ENCODE measurements at regions not wholly inside any gene's neighbourhood (a gene's known extent, or its start where the extent isn't known, plus 50 kb on each side); places are given as distances from the start of the nearest gene placed in this dataset.

GRCh38 chr9:106587042-106587441, 275.9 kb upstream of the ZNF462 start:
- no peak for TF ChIP-seq CTCF (IDR thresholded peaks at IDR 0.05; ENCODE audit: insufficient read depth, low read length, severe bottlenecking)
- Histone ChIP-seq H3K4me3 (ENCODE audit: low read depth, low read length) (no peak overlapping the region), H3K36me3 (ENCODE audit: control insufficient read depth, insufficient read depth, low read length) (no peaks in the 10 kb centered on the region), H3K27me3 (ENCODE audit: control insufficient read depth, insufficient read depth, low read length) (no peaks in the 10 kb centered on the region)
- FAIRE-seq (no peak), DNase-seq (ENCODE audit: low read depth) (peak; percentile 88)

DNA sequence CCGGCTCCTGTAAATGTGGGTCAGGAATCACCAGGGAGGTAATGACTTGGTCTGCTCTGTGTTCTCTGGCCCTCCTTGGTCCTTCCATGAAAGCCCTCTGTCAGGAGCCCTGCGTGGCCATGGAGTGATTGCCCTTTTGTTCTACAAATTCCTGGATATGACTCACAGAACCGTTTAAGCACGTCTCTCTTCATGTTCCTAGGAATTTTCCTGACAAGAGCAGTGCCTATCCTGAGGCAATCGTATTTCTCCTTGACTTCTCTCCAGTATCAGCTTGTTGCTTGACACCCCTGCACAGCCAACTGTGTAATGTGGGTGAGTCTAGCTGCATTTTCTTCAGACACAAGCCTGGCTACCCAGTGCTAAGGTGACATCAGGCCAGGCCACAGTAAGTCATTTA, 274.3 kb upstream of the ZNF462 start:
- DNase-seq (ENCODE audit: low read depth) (peak; percentile 97), FAIRE-seq (peak; percentile 73)

GRCh38 chr9:106590759-106591505, 272.0 kb upstream of the ZNF462 start:
- FAIRE-seq (no peak), DNase-seq (ENCODE audit: low read depth) (peak; percentile 23)
- Histone ChIP-seq H3K36me3 (ENCODE audit: control insufficient read depth, insufficient read depth, low read length) (no peaks in the 10 kb centered on the region), H3K4me3 (ENCODE audit: low read depth, low read length) (no peak overlapping the region), H3K27me3 (ENCODE audit: control insufficient read depth, insufficient read depth, low read length) (no peaks in the 10 kb centered on the region)
- TF ChIP-seq CTCF (IDR thresholded peaks at IDR 0.05; ENCODE audit: insufficient read depth, low read length, severe bottlenecking) = no peak

More for the DNA sequence above, 274.3 kb upstream of the ZNF462 start:
- Histone ChIP-seq H3K36me3 (ENCODE audit: control insufficient read depth, insufficient read depth, low read length) (no peaks in the 10 kb centered on the region), H3K27me3 (ENCODE audit: control insufficient read depth, insufficient read depth, low read length) (no peaks in the 10 kb centered on the region), H3K4me3 (ENCODE audit: low read depth, low read length) (no peak overlapping the region)
- TF ChIP-seq CTCF (IDR thresholded peaks at IDR 0.05; ENCODE audit: insufficient read depth, low read length, severe bottlenecking) = no peak

GRCh38 chr9:106593201-106593600, 269.8 kb upstream of the ZNF462 start:
- no peak for FAIRE-seq
- Histone ChIP-seq H3K4me3 (ENCODE audit: low read depth, low read length) (no peak overlapping the region), H3K36me3 (ENCODE audit: control insufficient read depth, insufficient read depth, low read length) (no peaks in the 10 kb centered on the region), H3K27me3 (ENCODE audit: control insufficient read depth, insufficient read depth, low read length) (no peaks in the 10 kb centered on the region)
- DNase-seq (ENCODE audit: low read depth) = no peak
- TF ChIP-seq CTCF (IDR thresholded peaks at IDR 0.05; ENCODE audit: insufficient read depth, low read length, severe bottlenecking) = no peak

DNA sequence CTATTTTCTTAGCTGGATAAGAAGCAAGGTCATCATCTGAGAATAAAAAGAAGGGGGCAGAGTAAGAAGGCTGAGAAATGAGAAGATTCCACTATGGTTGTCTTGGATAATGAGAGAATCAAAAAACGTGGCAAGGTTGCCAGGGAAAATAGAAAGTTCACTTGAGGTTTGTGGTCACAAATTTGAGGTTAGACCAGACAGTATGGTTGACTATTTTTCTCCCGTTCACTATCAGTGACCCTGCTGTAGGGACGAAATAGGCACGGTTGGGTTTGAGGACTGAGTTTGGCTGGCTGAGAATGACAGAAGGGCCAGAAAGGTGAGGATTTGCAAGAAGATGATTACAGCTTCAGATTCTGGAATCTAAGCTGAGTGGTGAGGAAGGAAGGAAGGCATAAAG, 266.0 kb upstream of the ZNF462 start:
- TF ChIP-seq CTCF (IDR thresholded peaks at IDR 0.05; ENCODE audit: insufficient read depth, low read length, severe bottlenecking) = no peak
- FAIRE-seq (no peak), DNase-seq (ENCODE audit: low read depth) (no peak)
- H3K4me3 ChIP-seq (ENCODE audit: low read depth, low read length) = no peak overlapping the region
- no peaks in the 10 kb centered on the region for H3K36me3 ChIP-seq (ENCODE audit: control insufficient read depth, insufficient read depth, low read length)
- no peaks in the 10 kb centered on the region for H3K27me3 ChIP-seq (ENCODE audit: control insufficient read depth, insufficient read depth, low read length)
